ENCODE measurements at regions not wholly inside any gene's neighbourhood (a gene's known extent, or its start where the extent isn't known, plus 50 kb on each side); places are given as distances from the start of the nearest gene placed in this dataset.

DNA sequence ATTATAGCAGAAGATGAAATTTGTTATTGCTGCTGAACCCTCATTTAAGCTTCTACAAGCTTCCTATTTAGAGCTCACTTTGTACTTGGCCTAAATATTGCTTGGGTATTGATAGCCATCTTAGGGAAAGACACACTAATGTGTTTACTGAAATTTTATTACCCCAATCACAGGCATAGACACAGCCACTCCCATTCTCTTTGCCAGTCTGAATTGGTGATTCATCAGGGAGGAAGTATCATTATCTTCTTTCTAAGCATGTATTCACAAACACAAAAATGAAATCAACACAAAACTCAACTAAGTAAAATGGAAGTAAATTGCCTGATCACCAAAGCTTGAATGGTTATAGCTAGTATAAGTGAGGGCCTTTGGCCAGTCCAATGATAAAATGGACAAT lies 666.3 kb downstream of the TSN start:
- no peaks in the 10 kb centered on the region for H3K27me3 ChIP-seq (ENCODE audit: control insufficient read depth in 2 of 2, insufficient read depth in 2 of 2, low read length in 2 of 2)
- H3K9me3 ChIP-seq (replicated peaks in 1 of 2; ENCODE audit: control insufficient read depth in 1 of 2, insufficient read depth in 1 of 2, low read length in 2 of 2), result no peaks in the 10 kb centered on the region
- intact Hi-C loops (cut with micrococcal nuclease), result no loop called here
- H3K79me2 ChIP-seq (ENCODE audit: insufficient read depth, low read length), result no peaks in the 10 kb centered on the region
- Mint-ChIP-seq H3K4me3 (no peak overlapping the region), H3K9me3 (peaks cover 0 to 2% (median 0%) of the 10 kb centered on the region in 7 donors), H3K36me3 (no peaks in the 10 kb centered on the region), H3K27me3 (ENCODE audit: low read depth in 3 of 3) (peaks cover 0 to 2% (median 0%) of the 10 kb centered on the region in 3 donors), H3K27ac (no peak overlapping the region), H3K4me1 (no peaks in the 10 kb centered on the region)
- no peaks in the 10 kb centered on the region for H3K36me3 ChIP-seq (replicated peaks in 1 of 2; ENCODE audit: control insufficient read depth in 1 of 2, insufficient read depth in 2 of 2, low read length in 2 of 2)
- no peak overlapping the region for H3K27ac ChIP-seq (ENCODE audit: low read depth in 1 of 2, low read length in 2 of 2)
- no peak overlapping the region for H3K9ac ChIP-seq (ENCODE audit: insufficient read depth, low read length, poor library complexity, severe bottlenecking)
- DNase-seq, result no peak
- TF ChIP-seq, protein P1, sequence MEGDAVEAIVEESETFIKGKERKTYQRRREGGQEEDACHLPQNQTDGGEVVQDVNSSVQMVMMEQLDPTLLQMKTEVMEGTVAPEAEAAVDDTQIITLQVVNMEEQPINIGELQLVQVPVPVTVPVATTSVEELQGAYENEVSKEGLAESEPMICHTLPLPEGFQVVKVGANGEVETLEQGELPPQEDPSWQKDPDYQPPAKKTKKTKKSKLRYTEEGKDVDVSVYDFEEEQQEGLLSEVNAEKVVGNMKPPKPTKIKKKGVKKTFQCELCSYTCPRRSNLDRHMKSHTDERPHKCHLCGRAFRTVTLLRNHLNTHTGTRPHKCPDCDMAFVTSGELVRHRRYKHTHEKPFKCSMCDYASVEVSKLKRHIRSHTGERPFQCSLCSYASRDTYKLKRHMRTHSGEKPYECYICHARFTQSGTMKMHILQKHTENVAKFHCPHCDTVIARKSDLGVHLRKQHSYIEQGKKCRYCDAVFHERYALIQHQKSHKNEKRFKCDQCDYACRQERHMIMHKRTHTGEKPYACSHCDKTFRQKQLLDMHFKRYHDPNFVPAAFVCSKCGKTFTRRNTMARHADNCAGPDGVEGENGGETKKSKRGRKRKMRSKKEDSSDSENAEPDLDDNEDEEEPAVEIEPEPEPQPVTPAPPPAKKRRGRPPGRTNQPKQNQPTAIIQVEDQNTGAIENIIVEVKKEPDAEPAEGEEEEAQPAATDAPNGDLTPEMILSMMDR (IDR thresholded peaks at IDR 0.05), result no peak
- H2AFZ ChIP-seq (ENCODE audit: insufficient read depth, low read depth, low read length, poor library complexity, severe bottlenecking), result no peak overlapping the region
- H3K4me2 ChIP-seq (replicated peaks; ENCODE audit: extremely low read depth, low read length, poor library complexity, severe bottlenecking), result no peak overlapping the region
- H3K4me3 ChIP-seq (replicated peaks in 1 of 3; ENCODE audit: low read depth in 2 of 3, low read length in 3 of 3), result no peak overlapping the region
- no peaks in the 10 kb centered on the region for H3K4me1 ChIP-seq (ENCODE audit: control insufficient read depth in 1 of 2, insufficient read depth in 2 of 2, low read length in 2 of 2)
- H4K20me1 ChIP-seq (ENCODE audit: insufficient read depth, low read length), result no peaks in the 10 kb centered on the region

GRCh38 chr2:122422384-122422991 lies 667.0 kb downstream of the TSN start:
- H3K27me3 ChIP-seq (ENCODE audit: control insufficient read depth in 2 of 2, insufficient read depth in 2 of 2, low read length in 2 of 2), result no peaks in the 10 kb centered on the region
- Mint-ChIP-seq H3K4me3 (no peak overlapping the region), H3K4me1 (no peaks in the 10 kb centered on the region), H3K27ac (no peak overlapping the region), H3K36me3 (no peaks in the 10 kb centered on the region), H3K9me3 (peaks cover 0 to 2% (median 0%) of the 10 kb centered on the region in 7 donors), H3K27me3 (ENCODE audit: low read depth in 3 of 3) (no peaks in the 10 kb centered on the region)
- H4K20me1 ChIP-seq (ENCODE audit: insufficient read depth, low read length), result no peaks in the 10 kb centered on the region
- H3K36me3 ChIP-seq (replicated peaks in 1 of 2; ENCODE audit: control insufficient read depth in 1 of 2, insufficient read depth in 2 of 2, low read length in 2 of 2), result no peaks in the 10 kb centered on the region
- TF ChIP-seq, protein P1 (IDR thresholded peaks at IDR 0.05), result no peak
- intact Hi-C loops (cut with micrococcal nuclease), result no loop called here
- H3K9me3 ChIP-seq (replicated peaks in 1 of 2; ENCODE audit: control insufficient read depth in 1 of 2, insufficient read depth in 1 of 2, low read length in 2 of 2), result no peaks in the 10 kb centered on the region
- no peak overlapping the region for H3K9ac ChIP-seq (ENCODE audit: insufficient read depth, low read length, poor library complexity, severe bottlenecking)
- no peak overlapping the region for H3K4me2 ChIP-seq (replicated peaks; ENCODE audit: extremely low read depth, low read length, poor library complexity, severe bottlenecking)
- H2AFZ ChIP-seq (ENCODE audit: insufficient read depth, low read depth, low read length, poor library complexity, severe bottlenecking), result no peak overlapping the region
- H3K27ac ChIP-seq (ENCODE audit: low read depth in 1 of 2, low read length in 2 of 2), result no peak overlapping the region
- DNase-seq, result no peak
- H3K4me3 ChIP-seq (replicated peaks in 1 of 3; ENCODE audit: low read depth in 2 of 3, low read length in 3 of 3), result no peak overlapping the region
- H3K4me1 ChIP-seq (ENCODE audit: control insufficient read depth in 1 of 2, insufficient read depth in 2 of 2, low read length in 2 of 2), result no peaks in the 10 kb centered on the region
- no peaks in the 10 kb centered on the region for H3K79me2 ChIP-seq (ENCODE audit: insufficient read depth, low read length)
- WGBS (ENCODE audit: insufficient coverage), result no CpG with 5 or more reads among the region's 7 CpGs
